GM12875 (cell line): ENCODE measurements at regions not wholly inside any gene's neighbourhood (a gene's known extent, or its start where the extent isn't known, plus 50 kb on each side); places are given as distances from the start of the nearest gene placed in this dataset.

Experiments used
- H3K4me3 ChIP-seq: one replicate; pipeline ENCODE4 v1.5.1; 2011; ENCODE audit warnings: low read depth, low read length, control low read depth
- CTCF ChIP-seq: IDR thresholded peaks from 2 replicates; pipeline ENCODE4 v1.5.1; 2011; ENCODE audit warnings: low read depth, mild to moderate bottlenecking, control low read depth, inconsistent platforms, low read length, moderate library complexity, borderline replicate concordance; ENCODE audit not compliant: insufficient read depth

GRCh38 chr3:137079571-137079970 is 121.8 kb downstream of the IL20RB start:
- no peak for TF ChIP-seq CTCF
- no peak overlapping the region for H3K4me3 ChIP-seq

GRCh38 chr3:137081711-137082110 is 123.9 kb downstream of the IL20RB start:
- no peak for TF ChIP-seq CTCF

GRCh38 chr3:137082763-137083162 is 125.0 kb downstream of the IL20RB start:
- TF ChIP-seq CTCF, result no peak
- H3K4me3 ChIP-seq, result no peak overlapping the region

More at GRCh38 chr3:137081711-137082110, 123.9 kb downstream of the IL20RB start:
- no peak overlapping the region for H3K4me3 ChIP-seq

- H3K4me3 ChIP-seq, result no peak overlapping the region
- TF ChIP-seq CTCF, result no peak
Observed at GRCh38 chr3:137083332-137083731, 125.5 kb downstream of the IL20RB start.

- no peak overlapping the region for H3K4me3 ChIP-seq
- TF ChIP-seq CTCF, result no peak
Observed at GRCh38 chr3:137084586-137084985, 126.8 kb downstream of the IL20RB start.

GRCh38 chr3:137097386-137097785 is 139.6 kb downstream of the IL20RB start:
- H3K4me3 ChIP-seq, result no peak overlapping the region
- TF ChIP-seq CTCF, result no peak

- TF ChIP-seq CTCF, result no peak
- H3K4me3 ChIP-seq, result no peak overlapping the region
Observed at GRCh38 chr3:137097852-137098251, 140.1 kb downstream of the IL20RB start.
